NCI-H510A treated with DMSO at 0.1 percent for 48 hours (cell line): ENCODE measurements at regions not wholly inside any gene's neighbourhood (a gene's known extent, or its start where the extent isn't known, plus 50 kb on each side); places are given as distances from the start of the nearest gene placed in this dataset.

Experiments
- DNase-seq: peaks from one replicate; lab custom pipeline; 2025; lab: John Stamatoyannopoulos, UW

DNA sequence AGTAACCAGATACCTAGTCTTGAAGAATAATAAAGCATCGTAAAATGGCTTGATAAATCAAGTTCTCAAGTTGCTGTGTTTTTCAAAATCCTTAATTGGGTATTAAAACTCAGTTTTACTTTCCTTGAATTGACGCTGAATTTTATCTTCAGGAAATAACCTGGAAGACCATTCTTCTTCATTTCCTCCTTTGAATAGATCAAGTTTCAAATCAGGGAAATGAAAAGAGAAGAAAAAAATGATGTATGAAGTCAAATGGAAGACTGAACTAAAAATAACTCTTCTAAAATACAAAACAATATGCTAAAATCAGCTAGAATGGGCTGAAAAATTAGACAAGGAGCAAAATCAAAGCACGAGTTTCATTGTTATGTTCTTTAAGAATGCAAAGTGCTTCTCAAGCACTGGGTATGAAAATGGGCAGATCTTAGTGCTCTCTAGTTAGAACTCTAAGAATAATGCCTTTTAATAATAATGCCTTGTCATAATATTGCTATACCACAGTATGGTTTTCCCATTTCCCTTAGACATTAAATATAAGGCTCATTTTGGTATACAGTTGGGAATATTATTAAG lies 54.6 kb upstream of the CLEC14A start:
- DNase-seq: no peak

DNA sequence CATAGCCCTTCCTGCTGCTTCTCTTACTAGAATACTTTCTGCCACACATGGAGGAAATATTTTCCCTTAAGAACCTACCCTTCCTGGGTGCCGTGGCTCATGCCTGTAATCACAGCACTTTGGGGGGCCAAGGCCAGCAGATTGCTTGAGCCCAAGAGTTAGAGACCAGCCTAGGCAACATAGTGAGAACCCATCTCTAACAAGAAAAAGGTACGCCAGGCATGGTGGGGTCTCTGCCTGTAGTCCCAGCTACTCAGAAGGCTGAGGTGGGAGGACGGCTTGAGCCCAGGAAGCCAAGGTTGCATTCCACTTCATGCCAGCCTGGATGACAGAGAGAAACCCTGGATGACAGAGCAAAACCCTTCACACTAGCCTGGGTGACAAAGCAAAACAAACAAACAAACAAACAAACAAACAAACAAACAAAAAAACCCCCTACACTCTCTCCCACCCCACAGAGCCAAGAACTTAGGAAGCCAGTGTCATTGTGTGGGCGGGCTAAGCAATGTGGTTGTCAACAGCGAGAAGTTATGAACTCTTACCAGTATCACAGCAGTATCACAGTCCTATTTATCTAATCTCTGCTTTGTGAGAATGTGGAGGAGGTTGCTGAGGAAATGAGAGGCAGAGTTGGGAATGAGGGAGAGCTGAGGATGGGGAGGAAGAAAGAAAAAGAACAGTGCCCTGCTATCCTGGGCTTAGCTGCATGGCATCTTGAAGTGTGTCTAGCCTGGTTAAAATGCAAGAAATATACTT lies 53.8 kb upstream of the CLEC14A start:
- DNase-seq: no peak
